ENCODE measurements at regions not wholly inside any gene's neighbourhood (a gene's known extent, or its start where the extent isn't known, plus 50 kb on each side); places are given as distances from the start of the nearest gene placed in this dataset.

DNA sequence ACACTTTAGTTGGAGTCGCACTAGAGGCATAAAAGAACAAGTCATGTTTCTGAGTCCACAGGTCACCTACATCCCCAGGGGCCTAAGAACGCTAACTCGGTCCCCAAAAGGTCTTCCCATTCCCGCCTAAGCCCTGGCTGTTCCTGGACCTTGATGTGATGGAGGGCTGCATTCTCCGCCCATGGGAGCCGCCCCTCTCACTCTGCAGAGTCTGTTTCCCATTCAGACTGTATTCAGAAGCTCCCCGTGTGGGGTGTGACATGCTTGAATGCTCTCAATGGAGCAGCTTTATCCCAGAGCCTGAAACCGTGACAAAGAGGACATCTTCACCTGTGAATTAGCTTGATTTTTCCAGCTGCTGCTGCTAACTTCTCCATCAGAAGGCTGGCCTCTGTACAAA, 319.0 kb upstream of the KLHL29 start (continued):
- TF ChIP-seq, protein P1, sequence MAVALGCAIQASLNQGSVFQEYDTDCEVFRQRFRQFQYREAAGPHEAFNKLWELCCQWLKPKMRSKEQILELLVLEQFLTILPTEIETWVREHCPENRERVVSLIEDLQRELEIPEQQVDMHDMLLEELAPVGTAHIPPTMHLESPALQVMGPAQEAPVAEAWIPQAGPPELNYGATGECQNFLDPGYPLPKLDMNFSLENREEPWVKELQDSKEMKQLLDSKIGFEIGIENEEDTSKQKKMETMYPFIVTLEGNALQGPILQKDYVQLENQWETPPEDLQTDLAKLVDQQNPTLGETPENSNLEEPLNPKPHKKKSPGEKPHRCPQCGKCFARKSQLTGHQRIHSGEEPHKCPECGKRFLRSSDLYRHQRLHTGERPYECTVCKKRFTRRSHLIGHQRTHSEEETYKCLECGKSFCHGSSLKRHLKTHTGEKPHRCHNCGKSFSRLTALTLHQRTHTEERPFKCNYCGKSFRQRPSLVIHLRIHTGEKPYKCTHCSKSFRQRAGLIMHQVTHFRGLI (tag by site-specific recombination; IDR thresholded peaks at IDR 0.05) = no peak
- no peak for TF ChIP-seq ZNF311 (tag by site-specific recombination; IDR thresholded peaks at IDR 0.05; ENCODE audit: borderline replicate concordance)
- TF ChIP-seq ZNF354C (tag by site-specific recombination; IDR thresholded peaks at IDR 0.05; ENCODE audit: borderline replicate concordance, low read depth) = no peak
- TF ChIP-seq ZNF221 (tag by site-specific recombination; IDR thresholded peaks at IDR 0.05; ENCODE audit: borderline replicate concordance) = no peak
- no peak for TF ChIP-seq ZNF629 (tag by site-specific recombination; IDR thresholded peaks at IDR 0.05)
- no peak for TF ChIP-seq SALL2 (tag by site-specific recombination; IDR thresholded peaks at IDR 0.05; ENCODE audit: borderline replicate concordance)

DNA sequence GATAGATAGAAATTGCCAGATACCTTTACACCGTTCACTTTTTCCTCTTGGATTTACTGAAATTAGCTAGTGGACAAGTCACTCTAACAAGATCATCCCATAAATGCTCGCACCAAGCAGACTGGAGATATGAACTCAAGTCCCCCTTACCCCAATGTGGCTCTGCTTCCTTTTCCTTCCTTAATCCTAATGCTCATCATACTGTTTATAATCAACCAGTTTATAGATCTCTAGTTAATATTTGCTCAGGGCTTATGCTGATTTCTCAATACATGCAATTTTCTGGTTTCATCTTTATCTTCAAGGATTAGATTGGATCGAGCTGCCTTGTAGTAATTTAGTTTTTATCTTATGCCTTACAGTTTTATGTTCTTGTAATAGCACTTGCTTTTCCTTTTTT, 318.3 kb upstream of the KLHL29 start:
- no peak for TF ChIP-seq ZNF529 (tag by site-specific recombination; IDR thresholded peaks at IDR 0.05; ENCODE audit: insufficient replicate concordance)
- TF ChIP-seq ZNF48 (tag by site-specific recombination; IDR thresholded peaks at IDR 0.05) = no peak
- TF ChIP-seq, protein P2, sequence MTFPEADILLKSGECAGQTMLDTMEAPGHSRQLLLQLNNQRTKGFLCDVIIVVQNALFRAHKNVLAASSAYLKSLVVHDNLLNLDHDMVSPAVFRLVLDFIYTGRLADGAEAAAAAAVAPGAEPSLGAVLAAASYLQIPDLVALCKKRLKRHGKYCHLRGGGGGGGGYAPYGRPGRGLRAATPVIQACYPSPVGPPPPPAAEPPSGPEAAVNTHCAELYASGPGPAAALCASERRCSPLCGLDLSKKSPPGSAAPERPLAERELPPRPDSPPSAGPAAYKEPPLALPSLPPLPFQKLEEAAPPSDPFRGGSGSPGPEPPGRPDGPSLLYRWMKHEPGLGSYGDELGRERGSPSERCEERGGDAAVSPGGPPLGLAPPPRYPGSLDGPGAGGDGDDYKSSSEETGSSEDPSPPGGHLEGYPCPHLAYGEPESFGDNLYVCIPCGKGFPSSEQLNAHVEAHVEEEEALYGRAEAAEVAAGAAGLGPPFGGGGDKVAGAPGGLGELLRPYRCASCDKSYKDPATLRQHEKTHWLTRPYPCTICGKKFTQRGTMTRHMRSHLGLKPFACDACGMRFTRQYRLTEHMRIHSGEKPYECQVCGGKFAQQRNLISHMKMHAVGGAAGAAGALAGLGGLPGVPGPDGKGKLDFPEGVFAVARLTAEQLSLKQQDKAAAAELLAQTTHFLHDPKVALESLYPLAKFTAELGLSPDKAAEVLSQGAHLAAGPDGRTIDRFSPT (tag by site-specific recombination; IDR thresholded peaks at IDR 0.05) = no peak
- TF ChIP-seq, protein P3, sequence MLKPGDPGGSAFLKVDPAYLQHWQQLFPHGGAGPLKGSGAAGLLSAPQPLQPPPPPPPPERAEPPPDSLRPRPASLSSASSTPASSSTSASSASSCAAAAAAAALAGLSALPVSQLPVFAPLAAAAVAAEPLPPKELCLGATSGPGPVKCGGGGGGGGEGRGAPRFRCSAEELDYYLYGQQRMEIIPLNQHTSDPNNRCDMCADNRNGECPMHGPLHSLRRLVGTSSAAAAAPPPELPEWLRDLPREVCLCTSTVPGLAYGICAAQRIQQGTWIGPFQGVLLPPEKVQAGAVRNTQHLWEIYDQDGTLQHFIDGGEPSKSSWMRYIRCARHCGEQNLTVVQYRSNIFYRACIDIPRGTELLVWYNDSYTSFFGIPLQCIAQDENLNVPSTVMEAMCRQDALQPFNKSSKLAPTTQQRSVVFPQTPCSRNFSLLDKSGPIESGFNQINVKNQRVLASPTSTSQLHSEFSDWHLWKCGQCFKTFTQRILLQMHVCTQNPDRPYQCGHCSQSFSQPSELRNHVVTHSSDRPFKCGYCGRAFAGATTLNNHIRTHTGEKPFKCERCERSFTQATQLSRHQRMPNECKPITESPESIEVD (tag by site-specific recombination; IDR thresholded peaks at IDR 0.05) = no peak
- no peak for TF ChIP-seq ZNF121 (tag by site-specific recombination; IDR thresholded peaks at IDR 0.05)
- TF ChIP-seq, protein P4, sequence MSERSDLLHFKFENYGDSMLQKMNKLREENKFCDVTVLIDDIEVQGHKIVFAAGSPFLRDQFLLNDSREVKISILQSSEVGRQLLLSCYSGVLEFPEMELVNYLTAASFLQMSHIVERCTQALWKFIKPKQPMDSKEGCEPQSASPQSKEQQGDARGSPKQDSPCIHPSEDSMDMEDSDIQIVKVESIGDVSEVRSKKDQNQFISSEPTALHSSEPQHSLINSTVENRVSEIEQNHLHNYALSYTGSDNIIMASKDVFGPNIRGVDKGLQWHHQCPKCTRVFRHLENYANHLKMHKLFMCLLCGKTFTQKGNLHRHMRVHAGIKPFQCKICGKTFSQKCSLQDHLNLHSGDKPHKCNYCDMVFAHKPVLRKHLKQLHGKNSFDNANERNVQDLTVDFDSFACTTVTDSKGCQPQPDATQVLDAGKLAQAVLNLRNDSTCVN (tag by site-specific recombination; optimal IDR thresholded peaks at IDR 0.05) = no peak
- TF ChIP-seq ZNF140 (tag by site-specific recombination; IDR thresholded peaks at IDR 0.05) = no peak
- TF ChIP-seq, protein P5, sequence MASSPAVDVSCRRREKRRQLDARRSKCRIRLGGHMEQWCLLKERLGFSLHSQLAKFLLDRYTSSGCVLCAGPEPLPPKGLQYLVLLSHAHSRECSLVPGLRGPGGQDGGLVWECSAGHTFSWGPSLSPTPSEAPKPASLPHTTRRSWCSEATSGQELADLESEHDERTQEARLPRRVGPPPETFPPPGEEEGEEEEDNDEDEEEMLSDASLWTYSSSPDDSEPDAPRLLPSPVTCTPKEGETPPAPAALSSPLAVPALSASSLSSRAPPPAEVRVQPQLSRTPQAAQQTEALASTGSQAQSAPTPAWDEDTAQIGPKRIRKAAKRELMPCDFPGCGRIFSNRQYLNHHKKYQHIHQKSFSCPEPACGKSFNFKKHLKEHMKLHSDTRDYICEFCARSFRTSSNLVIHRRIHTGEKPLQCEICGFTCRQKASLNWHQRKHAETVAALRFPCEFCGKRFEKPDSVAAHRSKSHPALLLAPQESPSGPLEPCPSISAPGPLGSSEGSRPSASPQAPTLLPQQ (tag by site-specific recombination; IDR thresholded peaks at IDR 0.05) = no peak
- TF ChIP-seq, protein P6, sequence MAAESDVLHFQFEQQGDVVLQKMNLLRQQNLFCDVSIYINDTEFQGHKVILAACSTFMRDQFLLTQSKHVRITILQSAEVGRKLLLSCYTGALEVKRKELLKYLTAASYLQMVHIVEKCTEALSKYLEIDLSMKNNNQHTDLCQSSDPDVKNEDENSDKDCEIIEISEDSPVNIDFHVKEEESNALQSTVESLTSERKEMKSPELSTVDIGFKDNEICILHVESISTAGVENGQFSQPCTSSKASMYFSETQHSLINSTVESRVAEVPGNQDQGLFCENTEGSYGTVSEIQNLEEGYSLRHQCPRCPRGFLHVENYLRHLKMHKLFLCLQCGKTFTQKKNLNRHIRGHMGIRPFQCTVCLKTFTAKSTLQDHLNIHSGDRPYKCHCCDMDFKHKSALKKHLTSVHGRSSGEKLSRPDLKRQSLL (tag by site-specific recombination; IDR thresholded peaks at IDR 0.05) = no peak
- TF ChIP-seq ZFP41 (tag by site-specific recombination; IDR thresholded peaks at IDR 0.05; ENCODE audit: borderline replicate concordance) = no peak
- TF ChIP-seq, protein P7, sequence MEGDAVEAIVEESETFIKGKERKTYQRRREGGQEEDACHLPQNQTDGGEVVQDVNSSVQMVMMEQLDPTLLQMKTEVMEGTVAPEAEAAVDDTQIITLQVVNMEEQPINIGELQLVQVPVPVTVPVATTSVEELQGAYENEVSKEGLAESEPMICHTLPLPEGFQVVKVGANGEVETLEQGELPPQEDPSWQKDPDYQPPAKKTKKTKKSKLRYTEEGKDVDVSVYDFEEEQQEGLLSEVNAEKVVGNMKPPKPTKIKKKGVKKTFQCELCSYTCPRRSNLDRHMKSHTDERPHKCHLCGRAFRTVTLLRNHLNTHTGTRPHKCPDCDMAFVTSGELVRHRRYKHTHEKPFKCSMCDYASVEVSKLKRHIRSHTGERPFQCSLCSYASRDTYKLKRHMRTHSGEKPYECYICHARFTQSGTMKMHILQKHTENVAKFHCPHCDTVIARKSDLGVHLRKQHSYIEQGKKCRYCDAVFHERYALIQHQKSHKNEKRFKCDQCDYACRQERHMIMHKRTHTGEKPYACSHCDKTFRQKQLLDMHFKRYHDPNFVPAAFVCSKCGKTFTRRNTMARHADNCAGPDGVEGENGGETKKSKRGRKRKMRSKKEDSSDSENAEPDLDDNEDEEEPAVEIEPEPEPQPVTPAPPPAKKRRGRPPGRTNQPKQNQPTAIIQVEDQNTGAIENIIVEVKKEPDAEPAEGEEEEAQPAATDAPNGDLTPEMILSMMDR (tag by site-specific recombination; IDR thresholded peaks at IDR 0.05) = no peak
- TF ChIP-seq ZFHX2 (tag by site-specific recombination; conservative IDR thresholded peaks at IDR 0.05) = no peak
- no peak for TF ChIP-seq ZNF416 (tag by site-specific recombination; IDR thresholded peaks at IDR 0.05)
- TF ChIP-seq ZNF24 (tag by site-specific recombination; IDR thresholded peaks at IDR 0.05) = no peak
- TF ChIP-seq ZNF146 (tag by site-specific recombination; IDR thresholded peaks at IDR 0.05) = no peak
- TF ChIP-seq ZNF664 (tag by site-specific recombination; IDR thresholded peaks at IDR 0.05) = no peak
- TF ChIP-seq TCF7L2 (IDR thresholded peaks at IDR 0.05; ENCODE audit: borderline replicate concordance, low read depth, low read length) = no peak
- TF ChIP-seq ZNF830 (tag by site-specific recombination; IDR thresholded peaks at IDR 0.05; ENCODE audit: low read depth) = no peak
- no peak for TF ChIP-seq ZNF555 (tag by site-specific recombination; conservative IDR thresholded peaks at IDR 0.05)
- Histone ChIP-seq H3K27ac (ENCODE audit: extremely low read depth, low read depth, low read length) (no peak overlapping the region), H3K9me3 (ENCODE audit: control insufficient read depth, insufficient read depth, low read depth, low read length) (no peaks in the 10 kb centered on the region), H3K4me1 (ENCODE audit: control insufficient read depth, insufficient read depth, low read length) (0 out of 2 replicates have a peak, but pooled peaks cover 2% of the 10 kb centered on the region), H3K36me3 (ENCODE audit: control insufficient read depth in 2 of 2, insufficient read depth in 1 of 2, low read length in 2 of 2) (no peaks in the 10 kb centered on the region), H3K4me3 (ENCODE audit: low read depth, low read length) (no peak overlapping the region)
- CTCF ChIA-PET = no interaction called here
- POLR2A ChIA-PET = no interaction called here

All from HEK293 (cell line).